NCI-H187 (cell line): ENCODE measurements at regions not wholly inside any gene's neighbourhood (a gene's known extent, or its start where the extent isn't known, plus 50 kb on each side); places are given as distances from the start of the nearest gene placed in this dataset.
"Not testable (repeated sequence)": the region's sequence is repeated elsewhere in the genome, so short reads cannot be mapped to it uniquely, and the experiment has no call there.

ENCODE experiments used
- DNase-seq, 2 experiments: peaks; one replicate each; lab custom pipeline; 2025; lab: John Stamatoyannopoulos, UW

DNA sequence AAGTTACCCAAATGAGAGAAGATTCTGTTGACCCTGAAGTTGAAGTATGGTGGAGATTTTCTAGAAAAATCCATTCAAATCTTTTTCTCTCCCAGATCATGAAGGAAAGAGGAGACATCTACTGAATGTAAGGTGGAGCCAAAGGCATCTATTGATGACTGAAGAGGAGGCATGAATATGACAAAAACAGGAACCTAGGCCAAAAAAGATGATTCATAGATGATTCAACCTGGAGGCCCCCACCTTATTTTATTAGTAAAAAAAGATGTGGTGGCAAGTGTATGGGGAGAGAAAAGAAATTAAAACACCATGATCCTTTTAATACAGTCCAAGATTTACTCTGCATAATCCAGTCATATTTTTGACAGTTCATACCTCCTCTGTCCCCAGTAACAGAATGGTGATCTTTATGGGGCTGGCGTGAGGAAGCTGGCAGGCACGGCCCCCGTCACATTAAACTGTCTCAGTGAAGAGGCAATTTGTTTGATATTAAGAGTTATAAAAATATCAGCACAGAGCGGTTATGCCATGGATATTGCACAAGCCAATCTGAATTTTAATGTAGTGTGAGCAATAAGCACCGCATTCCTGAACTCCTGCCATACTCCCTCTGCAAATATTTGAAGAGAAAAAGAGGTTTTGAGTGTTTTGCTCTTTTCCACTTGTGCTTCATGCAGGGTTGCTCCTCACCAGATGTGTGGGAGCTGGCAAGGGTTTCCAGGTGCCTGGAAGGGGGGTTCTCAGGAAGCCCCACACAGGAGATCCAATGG is 94.4 kb downstream of the TRIM43 start:
- DNase-seq, result not testable (repeated sequence)

DNA sequence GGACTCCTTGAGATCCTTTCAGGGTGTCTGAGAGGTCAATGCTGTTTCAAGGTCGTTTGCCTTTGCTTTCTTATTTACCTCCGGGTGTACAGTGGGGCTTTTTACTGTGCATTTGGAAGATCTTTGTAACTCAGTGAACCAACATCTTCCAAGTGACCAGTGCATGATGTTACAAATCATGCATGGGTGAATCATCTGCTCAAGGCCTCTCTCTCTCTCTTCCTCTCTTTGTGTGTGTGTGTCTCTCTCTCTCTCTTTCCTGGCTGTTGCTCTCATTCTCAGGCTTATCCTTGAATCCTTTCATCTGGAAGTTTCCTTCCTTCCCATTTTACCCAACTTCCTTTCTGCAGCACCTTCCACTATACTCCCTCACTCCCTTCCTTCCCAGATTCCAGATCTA is 96.1 kb downstream of the TRIM43 start:
- DNase-seq, result not testable (repeated sequence)

DNA sequence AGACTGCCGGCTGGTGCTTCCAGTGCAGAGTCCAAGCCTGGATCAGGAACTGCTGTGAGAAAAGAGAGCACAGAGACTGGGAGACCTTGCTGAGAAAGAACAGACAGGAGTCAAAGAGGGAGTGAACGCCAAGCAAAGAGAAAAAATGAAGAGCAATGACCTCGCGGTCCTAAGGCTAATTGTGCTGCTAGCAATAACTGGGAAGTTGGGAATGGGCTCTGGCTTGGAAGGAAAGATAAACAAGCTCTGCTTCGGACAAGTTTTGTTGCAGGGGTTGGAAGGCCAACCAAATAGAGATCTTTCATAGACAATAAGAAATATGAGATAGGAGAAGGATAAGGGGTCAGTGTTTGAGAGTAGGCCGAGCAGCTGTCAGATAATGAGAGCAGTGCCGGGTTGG is 99.4 kb downstream of the TRIM43 start:
- DNase-seq, result not testable (repeated sequence)

DNA sequence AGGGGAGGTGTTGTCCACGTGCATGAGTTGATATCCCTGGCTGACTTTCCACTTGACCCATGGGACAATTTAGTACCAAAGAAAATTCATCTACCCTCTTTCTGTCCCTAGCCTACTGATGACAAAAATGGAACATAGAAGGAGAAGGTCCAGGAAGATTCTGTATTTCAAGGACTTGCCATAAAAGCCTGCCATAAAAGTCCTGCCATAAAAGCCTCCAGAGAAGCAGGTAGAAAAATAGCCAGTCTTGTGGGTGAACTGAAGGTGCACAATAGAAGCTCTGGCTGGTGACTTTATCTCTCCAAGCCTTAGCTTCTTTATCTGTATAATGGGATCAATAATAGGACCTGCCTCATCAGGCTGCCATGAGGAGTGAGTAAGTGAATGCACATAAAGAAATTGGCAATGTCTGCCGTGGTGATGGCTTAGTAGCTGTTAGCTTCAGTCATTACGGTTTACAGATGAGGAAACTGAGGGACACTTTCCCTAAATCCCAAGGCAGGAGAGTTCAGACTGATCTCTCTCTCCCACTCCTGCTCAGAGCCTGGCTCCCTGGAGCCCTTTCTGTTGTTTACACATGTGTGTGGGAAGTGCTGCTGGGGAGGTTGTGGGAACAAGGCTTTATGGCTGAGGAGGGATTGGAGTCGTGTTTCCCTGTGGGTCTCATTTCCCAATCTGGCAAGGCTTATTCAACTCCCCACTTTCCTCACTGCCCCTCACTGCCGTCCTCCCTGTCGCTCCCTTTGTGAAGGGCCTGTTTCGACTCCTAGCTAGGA is 101.5 kb downstream of the TRIM43 start:
- DNase-seq, result not testable (repeated sequence)

DNA sequence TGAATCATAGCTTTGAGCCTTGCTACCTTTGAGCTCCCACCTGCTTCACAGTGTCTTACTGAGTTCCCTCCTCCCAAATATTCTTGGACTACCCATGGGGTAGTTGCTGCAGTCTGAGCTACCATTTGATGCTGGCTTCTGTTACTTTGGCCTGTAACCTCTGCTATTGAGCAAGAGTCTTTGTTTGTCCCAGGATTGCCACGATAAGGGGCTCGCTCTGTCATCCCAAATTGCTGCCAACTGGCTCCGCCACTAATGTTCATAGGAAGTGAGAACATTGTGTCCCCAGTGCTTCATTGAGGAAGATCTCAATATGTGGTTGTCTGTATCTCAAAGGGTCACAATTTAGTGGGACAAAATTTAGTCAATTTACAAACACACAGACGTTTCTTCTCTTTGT is 103.8 kb downstream of the TRIM43 start:
- DNase-seq, result no peak

DNA sequence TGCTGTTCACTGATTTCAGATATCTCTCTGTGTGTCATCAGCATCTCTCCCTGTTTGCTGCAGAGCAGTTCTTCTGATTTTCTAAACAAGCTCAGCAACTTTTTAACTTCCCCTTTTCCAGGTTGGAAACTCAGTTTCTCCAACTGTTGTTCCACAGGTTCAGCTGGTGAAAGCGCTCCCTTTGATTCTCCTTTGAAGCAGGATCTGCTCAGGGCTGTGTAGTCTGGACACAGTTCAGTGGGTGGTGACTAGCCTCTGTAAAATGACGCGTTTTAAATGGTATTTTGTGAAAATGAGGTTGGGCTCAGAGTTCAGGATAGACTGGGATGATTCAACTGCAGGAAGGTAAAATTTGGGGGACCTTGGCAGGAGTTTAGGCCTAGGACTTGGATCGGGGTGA is 106.3 kb downstream of the TRIM43 start:
- no peak for DNase-seq

DNA sequence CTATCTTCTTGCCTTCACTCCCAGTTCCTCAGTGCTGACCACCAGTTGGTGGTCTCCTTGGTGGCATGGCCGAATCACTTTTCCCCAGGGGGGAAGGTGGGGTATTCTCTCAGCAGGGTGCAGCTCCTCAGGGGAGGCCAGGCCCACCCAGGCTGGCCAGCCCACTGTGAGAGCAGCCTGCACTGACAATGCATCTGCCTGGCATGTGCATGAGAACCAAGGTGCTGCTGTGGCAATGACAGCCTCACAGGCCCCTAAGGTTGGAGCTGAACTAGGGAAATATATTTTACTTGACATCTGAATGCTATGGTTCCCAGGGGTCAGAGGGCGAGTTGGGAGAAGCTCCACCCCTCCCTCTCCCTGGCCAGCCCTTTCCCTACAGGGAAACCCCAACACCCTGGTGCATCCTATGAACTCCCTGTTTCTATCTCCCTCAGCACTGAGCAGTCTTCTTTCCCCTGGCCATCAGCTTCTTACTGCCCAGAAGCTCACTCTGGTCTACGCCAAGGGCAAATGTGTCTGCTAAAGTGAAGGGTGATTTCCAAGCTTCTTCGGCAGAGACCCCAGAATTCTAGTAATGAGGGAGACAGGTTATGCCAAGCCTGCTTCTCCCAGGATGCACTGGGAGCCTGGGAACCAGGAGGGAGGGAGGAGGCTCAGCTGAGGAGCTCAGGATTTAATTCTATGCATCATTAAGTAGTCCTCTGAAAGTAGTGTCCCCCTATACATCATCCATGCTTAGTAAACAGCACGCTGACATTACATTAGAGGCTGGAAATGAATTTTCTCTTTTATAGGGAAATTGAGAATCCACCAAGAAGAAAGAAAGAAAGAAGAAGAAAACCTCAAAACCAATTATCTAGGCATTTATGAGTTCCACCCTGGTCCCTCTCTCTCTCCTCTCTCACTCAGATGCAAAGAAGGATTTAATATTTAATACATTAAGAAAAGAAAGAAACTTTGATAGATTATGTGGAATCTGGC is 107.7 kb downstream of the TRIM43 start:
- DNase-seq, result not testable (repeated sequence)

DNA sequence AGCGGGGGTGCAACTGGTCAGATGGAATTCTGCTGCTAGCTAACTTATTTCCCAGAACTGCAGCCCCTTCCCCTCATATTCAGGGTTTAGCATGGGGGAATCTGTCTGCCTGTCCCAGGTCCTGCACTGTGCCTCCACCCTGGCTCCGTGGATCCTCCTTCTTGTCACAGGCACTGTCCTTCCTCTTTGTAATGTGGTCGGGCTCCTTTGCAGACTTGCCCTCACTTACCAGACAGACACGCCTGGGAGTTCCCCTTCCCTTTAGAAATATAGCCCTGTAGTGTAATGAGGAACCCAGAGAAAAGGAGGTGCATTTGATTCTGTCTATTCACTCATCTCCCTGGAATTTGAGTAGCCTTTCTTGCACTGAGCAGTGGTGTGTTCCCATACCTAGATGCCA is 108.7 kb downstream of the TRIM43 start:
- no peak for DNase-seq

DNA sequence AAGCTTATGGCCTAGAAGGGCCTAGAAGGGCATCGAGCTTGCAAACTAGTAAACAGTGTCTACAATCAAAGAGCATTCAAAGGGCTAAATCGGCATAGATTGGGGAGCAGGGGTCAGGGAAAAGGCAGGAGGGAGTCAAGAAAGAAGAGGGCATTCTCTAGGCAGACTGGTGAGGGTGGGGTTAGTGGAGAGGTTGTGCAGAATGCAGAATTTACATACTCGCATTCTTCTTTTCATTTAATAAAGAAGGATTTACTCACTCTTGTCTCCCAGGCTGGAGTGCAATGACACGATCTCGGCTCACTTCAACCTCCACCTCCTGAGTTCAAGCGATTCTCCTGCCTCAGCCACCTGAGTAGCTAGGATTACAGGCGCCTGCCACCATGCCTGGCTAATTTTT is 110.7 kb downstream of the TRIM43 start:
- no peak for DNase-seq

DNA sequence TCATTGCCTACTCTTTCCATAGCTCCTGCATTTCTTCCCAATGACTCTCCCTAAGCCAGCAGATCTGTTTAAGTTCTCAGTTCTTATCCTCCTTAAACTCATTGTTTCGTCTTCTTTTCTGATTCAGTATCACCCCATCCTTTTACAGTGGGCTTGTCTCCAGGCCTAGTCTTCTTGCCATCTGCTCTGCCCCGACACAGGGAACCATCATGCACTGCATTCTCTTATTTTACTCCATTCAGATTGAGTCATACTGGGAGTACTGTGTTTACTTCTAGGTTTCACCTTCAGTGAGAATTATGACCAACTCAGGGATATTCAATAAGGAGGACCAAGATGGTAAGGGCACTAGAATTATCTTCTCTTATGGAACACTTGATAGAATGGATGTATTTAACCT is 115.4 kb downstream of the TRIM43 start:
- not testable (repeated sequence) for DNase-seq

DNA sequence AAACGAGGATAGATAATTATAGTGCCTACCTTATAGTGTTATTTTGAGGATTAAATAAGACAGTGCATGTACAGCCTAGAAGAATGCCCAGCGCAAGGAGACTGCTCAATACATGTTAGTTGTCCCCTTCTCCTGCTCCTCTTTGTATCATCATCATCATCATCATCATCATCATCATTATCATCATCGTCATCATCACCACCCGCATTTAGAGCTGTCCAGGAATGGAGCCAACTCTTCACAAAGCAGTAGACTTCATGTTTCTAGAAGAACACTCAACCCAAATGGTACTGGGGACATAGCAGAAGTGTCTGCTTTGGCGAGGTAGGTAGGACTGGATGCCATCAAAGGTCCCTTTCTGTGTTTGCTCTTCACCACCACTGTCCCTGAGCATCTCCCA is 116.0 kb downstream of the TRIM43 start:
- DNase-seq, result no peak

DNA sequence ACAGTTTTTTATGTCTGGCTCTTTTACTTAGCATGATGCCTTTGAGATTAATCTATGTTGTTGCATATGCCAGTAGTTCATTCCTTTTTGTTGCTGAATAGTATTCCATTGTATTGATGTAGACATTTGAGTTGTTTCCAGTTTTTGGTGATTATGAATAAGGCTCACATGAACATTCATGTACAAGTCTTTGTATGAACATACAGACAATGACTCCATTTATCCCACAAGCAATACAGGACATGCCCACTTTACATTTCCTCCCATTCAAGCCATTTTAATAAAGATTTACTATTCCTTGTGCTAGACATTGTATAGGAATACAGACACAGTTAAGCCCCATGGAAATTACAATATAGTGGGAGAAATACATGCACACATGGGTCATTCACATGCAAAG is 118.0 kb downstream of the TRIM43 start:
- no peak for DNase-seq

DNA sequence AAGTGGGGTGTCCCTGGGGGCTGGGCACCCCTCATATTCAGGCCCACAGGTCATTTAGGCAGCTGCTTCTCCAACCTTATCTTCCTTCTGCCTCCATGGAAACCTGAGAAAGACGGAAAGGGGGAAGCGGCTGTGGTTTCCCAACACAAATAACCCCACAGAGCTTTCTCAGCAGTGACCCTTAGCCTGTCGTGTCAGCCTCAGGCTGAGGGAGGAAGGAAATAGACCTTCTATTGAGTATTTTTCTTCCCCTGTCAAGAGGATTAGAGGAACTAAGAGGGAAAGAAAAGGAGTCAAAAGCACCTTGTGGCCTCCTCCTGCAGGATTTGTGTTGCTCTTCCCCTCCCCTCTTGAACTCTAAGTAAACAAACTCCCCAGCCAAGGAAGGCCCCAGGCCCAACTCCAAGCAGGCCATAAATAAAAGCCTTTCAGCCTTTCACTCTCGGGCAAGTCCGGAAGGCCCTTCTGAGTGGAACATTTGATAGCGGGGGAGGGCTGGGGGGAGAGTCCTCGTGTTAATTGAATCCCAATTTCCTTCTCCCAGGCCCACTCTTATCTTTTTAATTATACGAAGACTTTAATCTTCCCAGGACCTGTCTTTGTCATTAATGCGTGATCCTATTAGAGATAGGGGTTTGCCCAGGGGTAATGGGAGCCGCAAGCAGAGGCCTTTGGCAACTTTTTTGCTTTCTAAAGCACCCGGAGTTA is 121.8 kb downstream of the TRIM43 start:
- not testable (repeated sequence) for DNase-seq

DNA sequence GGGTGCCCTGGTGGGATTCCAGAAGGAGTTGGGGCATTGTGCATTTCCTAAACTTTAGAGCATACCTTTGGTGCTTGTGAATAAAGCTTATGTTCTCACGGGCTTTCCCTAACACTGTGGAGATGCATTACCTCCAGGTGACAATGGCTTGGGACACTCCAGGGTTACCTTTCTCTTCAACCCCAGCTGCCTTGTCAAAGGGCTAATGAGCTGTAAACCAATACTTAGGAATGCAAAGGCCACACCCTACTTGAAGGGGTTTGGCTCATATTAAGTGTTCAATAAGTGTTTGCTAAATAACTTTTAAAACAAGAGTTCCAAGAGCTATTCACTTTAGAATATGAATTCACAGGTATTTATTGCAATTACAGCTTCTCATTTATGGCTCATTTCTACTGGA is 122.6 kb downstream of the TRIM43 start:
- DNase-seq, result peak in 1 of 2 experiments; percentile 1

DNA sequence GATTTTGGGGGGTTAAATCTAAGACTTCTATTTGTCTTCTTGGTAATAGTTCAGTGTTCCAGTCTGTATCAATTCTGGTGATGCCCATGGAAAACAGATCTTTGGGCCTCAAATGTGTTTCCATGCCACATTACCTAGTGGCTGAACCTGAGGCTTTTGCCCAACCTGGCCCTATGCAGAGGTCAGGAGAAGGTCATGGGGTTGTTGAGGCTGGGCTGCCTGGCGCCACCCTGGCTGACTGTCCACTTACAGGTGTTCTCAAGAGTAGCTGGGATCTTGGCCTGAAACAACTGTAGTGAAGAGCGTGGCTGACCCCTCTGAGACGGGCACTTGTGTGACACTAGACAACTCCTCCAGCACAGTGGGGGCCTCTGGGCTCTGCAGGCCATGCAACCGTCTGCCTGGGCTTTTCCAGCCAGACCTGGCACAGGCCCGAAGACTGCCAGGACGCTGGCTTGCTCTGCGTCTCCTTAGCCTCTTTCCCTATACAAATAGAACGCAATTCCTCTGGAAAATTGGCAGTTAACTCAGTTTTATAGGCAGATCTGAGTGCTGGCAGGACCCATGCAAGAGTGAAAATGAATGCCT is 127.8 kb downstream of the TRIM43 start:
- DNase-seq, result no peak

DNA sequence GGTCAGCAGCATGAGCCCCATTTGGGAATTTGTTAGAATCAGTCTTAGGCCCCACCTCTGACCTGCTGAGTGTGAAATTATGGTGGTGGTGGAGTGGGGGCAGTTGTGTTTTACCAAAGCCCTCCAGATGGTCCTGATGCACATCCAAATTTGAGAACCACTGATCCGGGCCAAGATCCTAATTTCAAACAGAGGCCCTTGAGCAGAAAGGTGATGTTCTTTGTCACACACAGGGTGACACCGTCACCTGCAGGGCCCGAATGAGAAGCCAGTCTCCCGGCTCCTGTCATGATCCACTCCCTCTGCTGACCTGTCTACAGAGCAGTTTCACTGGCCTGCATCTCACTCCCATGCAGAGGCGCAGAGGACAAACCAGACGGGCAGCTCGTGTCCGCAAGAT is 129.9 kb downstream of the TRIM43 start:
- DNase-seq, result no peak

DNA sequence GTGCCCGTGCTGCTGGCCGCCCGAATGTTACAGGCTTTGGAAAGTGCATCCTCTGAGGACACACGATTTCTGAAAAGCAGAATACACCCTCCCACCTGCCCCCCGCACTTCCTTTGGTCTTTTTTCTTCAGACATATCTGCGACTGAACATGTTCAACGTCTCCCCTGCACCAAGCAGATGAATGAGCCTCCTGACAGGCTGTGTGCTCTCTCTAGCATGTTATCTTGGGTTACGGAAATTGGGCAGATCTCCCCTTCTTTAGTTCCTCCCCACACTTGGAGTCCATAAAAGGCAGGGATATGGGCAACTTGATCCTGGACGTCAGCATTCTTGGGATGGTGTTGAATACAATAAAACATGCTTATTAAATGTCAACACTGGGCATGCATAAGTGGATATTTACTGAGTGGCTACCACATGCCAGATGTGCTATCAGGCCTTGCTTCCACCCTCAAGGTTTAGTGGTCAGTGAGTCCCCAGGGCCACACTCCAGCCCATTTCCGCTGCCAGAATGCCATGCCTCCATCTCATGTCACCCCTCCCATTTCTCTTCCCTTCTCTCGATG is 130.4 kb downstream of the TRIM43 start:
- no peak for DNase-seq

DNA sequence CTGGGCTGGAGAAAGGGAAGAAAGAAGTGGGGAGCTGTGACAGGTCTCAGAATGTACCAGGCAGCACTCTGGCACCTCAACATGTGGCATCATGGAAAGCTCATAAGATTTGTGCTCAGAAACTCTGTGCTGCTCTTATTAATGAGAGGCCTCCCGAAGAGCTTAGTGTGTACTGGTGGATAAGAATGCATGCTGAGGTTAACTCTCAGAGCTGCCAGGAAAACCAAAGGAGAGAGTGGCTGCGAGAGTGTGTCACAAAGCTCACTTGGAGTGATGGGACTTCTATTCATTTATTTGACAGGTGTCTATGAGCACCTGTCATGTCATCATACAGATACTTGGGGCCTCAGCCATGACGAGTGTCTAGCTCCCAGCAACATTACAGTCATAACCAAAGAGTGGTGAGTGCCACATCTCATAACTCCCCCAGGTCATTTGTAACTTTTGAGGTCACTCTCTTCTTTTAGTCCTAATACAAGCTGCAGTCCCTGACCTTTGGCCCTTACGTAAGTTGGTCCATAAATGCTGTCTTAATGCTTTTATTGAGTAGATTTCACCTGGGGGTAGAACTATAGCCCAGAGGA is 131.9 kb downstream of the TRIM43 start:
- DNase-seq, result not testable (repeated sequence)

DNA sequence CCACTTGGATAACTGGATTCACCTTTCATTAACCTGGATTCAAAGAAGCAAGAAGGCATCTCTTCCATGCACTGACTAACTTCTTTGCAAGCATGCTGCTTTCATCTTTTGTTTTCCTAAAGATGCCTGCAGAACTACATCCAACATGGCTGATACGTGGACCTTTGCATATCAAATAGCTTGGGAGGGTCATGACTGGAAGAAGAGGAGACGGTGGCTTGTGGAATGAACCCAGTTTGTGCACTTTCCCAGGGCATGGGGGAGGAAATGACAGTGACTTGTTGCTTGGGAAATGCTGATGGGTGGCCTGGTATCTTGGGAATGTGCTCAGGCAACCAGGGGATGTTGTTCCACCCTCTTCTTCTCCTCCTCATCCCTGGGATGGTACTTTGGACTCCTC is 133.4 kb downstream of the TRIM43 start:
- not testable (repeated sequence) for DNase-seq

DNA sequence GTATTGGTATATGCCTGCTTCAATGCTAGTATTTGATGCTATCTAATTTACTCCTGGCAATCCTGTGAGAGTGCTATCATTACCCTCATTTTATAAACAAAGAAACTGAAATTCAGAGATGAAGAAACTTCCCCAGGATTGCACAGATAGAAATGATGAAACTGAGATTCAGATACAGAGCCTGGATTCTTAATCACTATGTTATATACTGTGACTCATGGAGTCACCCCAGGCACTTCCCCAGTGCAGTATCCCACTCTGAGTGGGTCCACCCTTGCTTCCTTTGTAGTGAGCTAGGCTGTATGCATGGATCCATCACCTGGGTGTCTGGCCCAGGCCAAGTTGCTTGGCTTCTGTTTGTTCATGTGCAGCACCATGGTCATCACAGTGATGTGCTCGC is 133.9 kb downstream of the TRIM43 start:
- DNase-seq, result not testable (repeated sequence)
